Gastroesophageal sphincter (tissue), 3 donors: ENCODE measurements at regions not wholly inside any gene's neighbourhood (a gene's known extent, or its start where the extent isn't known, plus 50 kb on each side); places are given as distances from the start of the nearest gene placed in this dataset.

ENCODE experiments used
- CTCF ChIP-seq, 4 experiments: fragments of 200-600 bp in 2 of 4; fragments of 450-650 bp in 2 of 4; sonication (generic) in 1 of 4; IDR thresholded peaks; one replicate each; pipeline ENCODE4 v1.5.1; 2017 to 2019; ENCODE audit warnings: antibody characterized with exemption in 4 of 4, mild to moderate bottlenecking in 2 of 4, moderate library complexity in 2 of 4
- POLR2AphosphoS5 ChIP-seq: sonication (generic); formaldehyde crosslinking; IDR thresholded peaks from one replicate; pipeline ENCODE4 v1.6.1; 2017; ENCODE audit warnings: antibody characterized with exemption

- TF ChIP-seq POLR2AphosphoS5 = no peak
- TF ChIP-seq CTCF (IDR thresholded peaks at IDR 0.05) = no peak
Observed at GRCh38 chr10:78863906-78864239, 204.9 kb upstream of the ZMIZ1 start.
